Cardiac fibroblast (primary cell): ENCODE measurements at regions not wholly inside any gene's neighbourhood (a gene's known extent, or its start where the extent isn't known, plus 50 kb on each side); places are given as distances from the start of the nearest gene placed in this dataset.
A peak's percentile ranks its signal among the peaks of the same experiment; 100 is the strongest.
"Not testable (repeated sequence)": the region's sequence is repeated elsewhere in the genome, so short reads cannot be mapped to it uniquely, and the experiment has no call there.

Experiments
- DNase-seq, 2 donors: peaks; one replicate each; pipeline versions ENCODE4 v3.0.0 to v3.0.0-alpha.2; 2010; ENCODE audit warnings: low read depth in 2 of 2
- H3K4me3 ChIP-seq, 2 donors: replicated peaks in 1 of 2; 1 replicate in 1 of 2; 2 replicates in 1 of 2; pipeline ENCODE4 v1.5.1; 2011; ENCODE audit warnings: low read depth in 2 of 2, low read length in 2 of 2, mild to moderate bottlenecking in 2 of 2, moderate library complexity in 1 of 2
- TF ChIP-seq, protein P1 (sequence below): IDR thresholded peaks from one replicate; pipeline ENCODE4 v1.5.1; 2011; ENCODE audit warnings: low read depth, mild to moderate bottlenecking, low read length, inconsistent platforms

DNA sequence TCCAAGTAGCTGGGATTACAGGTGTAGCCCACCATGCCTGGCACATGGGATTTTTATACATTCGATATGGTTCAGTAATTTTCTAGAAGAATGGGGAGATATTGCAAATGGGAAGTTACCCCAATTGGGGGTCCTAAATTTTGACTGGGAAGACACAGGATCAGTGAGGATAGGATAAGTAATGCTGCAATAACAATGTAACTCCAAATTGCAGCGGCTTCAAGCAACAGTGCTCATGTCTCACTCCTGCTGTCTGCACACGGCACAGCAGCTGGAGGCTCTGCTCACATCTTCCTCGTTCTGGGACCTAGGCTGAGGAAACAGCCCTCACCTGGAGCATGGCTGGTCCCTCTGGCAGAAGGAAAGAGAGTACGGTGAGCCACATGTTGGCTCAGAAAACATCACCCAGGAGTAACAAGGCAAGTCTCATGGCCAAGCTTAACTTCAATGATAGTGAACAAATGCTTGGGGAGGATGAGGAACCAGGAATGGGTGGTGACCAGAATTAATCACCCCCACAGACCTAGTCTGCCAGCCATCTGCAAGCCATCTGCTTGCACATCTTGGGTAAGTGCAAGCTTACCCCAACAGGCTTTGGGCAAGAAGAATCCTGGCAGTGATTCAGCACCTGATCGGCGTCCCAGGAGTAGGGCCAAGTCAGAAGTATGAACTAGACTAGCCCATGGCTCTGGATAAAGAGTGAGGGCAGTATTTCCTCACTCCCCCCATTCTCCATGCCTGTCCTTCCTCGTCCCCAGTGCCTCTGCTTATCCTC is 229.2 kb downstream of the COPRS start:
- peak; percentile 52 to 74 for DNase-seq
- TF ChIP-seq, protein P1, sequence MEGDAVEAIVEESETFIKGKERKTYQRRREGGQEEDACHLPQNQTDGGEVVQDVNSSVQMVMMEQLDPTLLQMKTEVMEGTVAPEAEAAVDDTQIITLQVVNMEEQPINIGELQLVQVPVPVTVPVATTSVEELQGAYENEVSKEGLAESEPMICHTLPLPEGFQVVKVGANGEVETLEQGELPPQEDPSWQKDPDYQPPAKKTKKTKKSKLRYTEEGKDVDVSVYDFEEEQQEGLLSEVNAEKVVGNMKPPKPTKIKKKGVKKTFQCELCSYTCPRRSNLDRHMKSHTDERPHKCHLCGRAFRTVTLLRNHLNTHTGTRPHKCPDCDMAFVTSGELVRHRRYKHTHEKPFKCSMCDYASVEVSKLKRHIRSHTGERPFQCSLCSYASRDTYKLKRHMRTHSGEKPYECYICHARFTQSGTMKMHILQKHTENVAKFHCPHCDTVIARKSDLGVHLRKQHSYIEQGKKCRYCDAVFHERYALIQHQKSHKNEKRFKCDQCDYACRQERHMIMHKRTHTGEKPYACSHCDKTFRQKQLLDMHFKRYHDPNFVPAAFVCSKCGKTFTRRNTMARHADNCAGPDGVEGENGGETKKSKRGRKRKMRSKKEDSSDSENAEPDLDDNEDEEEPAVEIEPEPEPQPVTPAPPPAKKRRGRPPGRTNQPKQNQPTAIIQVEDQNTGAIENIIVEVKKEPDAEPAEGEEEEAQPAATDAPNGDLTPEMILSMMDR, result no peak
- H3K4me3 ChIP-seq, result no peak overlapping the region

DNA sequence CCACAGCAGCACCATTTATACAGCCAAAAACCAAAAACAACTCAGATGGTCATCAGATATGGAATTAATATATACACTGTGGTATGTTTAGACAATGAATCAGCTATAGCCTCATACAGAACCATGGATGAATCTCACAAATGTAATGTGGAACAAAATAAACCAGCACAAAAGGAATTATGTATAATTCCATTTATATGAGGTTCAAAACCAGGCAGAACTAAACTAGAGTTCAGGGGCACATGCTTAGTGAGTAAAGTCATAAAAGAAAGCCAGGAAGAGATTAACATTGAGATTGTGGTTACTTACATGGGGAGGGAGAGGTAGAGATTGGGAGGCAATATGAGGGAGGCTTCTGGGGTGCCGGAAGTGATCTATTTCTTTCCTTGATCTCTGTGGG is 231.1 kb downstream of the COPRS start:
- no peak overlapping the region for H3K4me3 ChIP-seq
- peak in 1 of 2 donors; percentile 88 for DNase-seq
- TF ChIP-seq, protein P1, result no peak

GRCh38 chr17:31623990-31624389 is 232.5 kb downstream of the RAB11FIP4 start:
- DNase-seq, result no peak
- no peak overlapping the region for H3K4me3 ChIP-seq
- TF ChIP-seq, protein P1, result no peak

GRCh38 chr17:31622500-31622899 is 231.0 kb downstream of the RAB11FIP4 start:
- no peak for DNase-seq
- H3K4me3 ChIP-seq, result no peak overlapping the region
- TF ChIP-seq, protein P1, result no peak

- H3K4me3 ChIP-seq, result no peak overlapping the region
- TF ChIP-seq, protein P1, result no peak
- no peak for DNase-seq
Observed at GRCh38 chr17:31621566-31621965, 230.1 kb downstream of the RAB11FIP4 start.

DNA sequence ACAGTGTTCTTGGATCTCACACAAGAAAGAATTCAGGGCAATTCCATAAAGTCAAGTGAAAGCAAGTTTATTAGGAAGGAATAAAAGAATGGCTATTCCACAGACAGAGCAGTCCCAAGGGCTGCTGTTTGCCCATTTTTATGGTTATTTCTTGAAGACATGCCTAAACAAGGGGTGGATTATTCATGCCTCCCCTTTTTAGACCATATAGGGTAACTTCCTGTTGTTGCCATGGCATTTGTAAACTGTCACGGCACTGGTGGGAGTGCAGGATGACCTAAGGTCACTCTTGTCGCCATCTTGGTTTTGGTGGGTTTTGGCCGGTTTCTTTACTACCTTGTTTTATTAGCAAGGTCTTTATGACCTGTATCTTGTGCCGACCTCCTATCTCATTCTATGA is 219.6 kb downstream of the RAB11FIP4 start:
- not testable (repeated sequence) for H3K4me3 ChIP-seq, DNase-seq

GRCh38 chr17:31609996-31610910 is 218.8 kb downstream of the RAB11FIP4 start:
- DNase-seq, result no peak
- TF ChIP-seq, protein P1, result no peak
- no peak overlapping the region for H3K4me3 ChIP-seq
